ENCODE measurements at regions not wholly inside any gene's neighbourhood (a gene's known extent, or its start where the extent isn't known, plus 50 kb on each side); places are given as distances from the start of the nearest gene placed in this dataset.

GRCh38 chr4:31391976-31392375 lies 671.8 kb downstream of the PCDH7 start:
- Histone ChIP-seq H3K9me2 (ENCODE audit: insufficient read depth, low read length) (no peaks in the 10 kb centered on the region), H3K27ac (ENCODE audit: low read depth, low read length, poor library complexity, severe bottlenecking) (no peak overlapping the region), H3K4me1 (ENCODE audit: insufficient read depth, low read length, poor library complexity, severe bottlenecking) (no peaks in the 10 kb centered on the region), H4K20me1 (ENCODE audit: insufficient read depth, low read length) (no peaks in the 10 kb centered on the region), H2AFZ (ENCODE audit: low read length) (no peak overlapping the region), H3K4me2 (ENCODE audit: low read length) (no peak overlapping the region), H3K4me3 (ENCODE audit: low read depth, low read length, poor library complexity, severe bottlenecking) (no peak overlapping the region), H3K36me3 (ENCODE audit: insufficient read depth, low read length) (no peaks in the 10 kb centered on the region), H3K9me3 (ENCODE audit: low read length) (no peaks in the 10 kb centered on the region), H3K79me2 (ENCODE audit: insufficient read depth, low read depth, low read length) (no peaks in the 10 kb centered on the region)
- intact Hi-C loops (cut with micrococcal nuclease; ENCODE audit: unreplicated experiment), result no loop called here
- ChIA-PET CTCF (ENCODE audit: unreplicated experiment) (no interaction called here), POLR2A (no interaction called here)
- DNase-seq (ENCODE audit: low spot score), result no peak
- no peak for TF ChIP-seq CTCF (conservative IDR thresholded peaks at IDR 0.05; ENCODE audit: low read length)
- TF ChIP-seq EZH2phosphoT487 (IDR thresholded peaks at IDR 0.05; ENCODE audit: borderline replicate concordance, low read depth, low read length), result no peak
- BruUV-seq (replicated peaks), result no TSS peak

- Histone ChIP-seq H3K36me3 (ENCODE audit: insufficient read depth, low read length) (no peaks in the 10 kb centered on the region), H4K20me1 (ENCODE audit: insufficient read depth, low read length) (no peaks in the 10 kb centered on the region), H3K4me3 (ENCODE audit: low read depth, low read length, poor library complexity, severe bottlenecking) (no peak overlapping the region), H3K27ac (ENCODE audit: low read depth, low read length, poor library complexity, severe bottlenecking) (no peak overlapping the region), H3K9me3 (ENCODE audit: low read length) (no peaks in the 10 kb centered on the region), H3K9me2 (ENCODE audit: insufficient read depth, low read length) (no peaks in the 10 kb centered on the region), H3K4me2 (ENCODE audit: low read length) (no peak overlapping the region), H2AFZ (ENCODE audit: low read length) (no peak overlapping the region), H3K4me1 (ENCODE audit: insufficient read depth, low read length, poor library complexity, severe bottlenecking) (no peaks in the 10 kb centered on the region), H3K79me2 (ENCODE audit: insufficient read depth, low read depth, low read length) (no peaks in the 10 kb centered on the region)
- no peak for TF ChIP-seq EZH2phosphoT487 (IDR thresholded peaks at IDR 0.05; ENCODE audit: borderline replicate concordance, low read depth, low read length)
- no peak for TF ChIP-seq CTCF (conservative IDR thresholded peaks at IDR 0.05; ENCODE audit: low read length)
- intact Hi-C loops (cut with micrococcal nuclease; ENCODE audit: unreplicated experiment), result no loop called here
- POLR2A ChIA-PET, result no interaction called here
- no TSS peak for BruUV-seq (replicated peaks)
- CTCF ChIA-PET (ENCODE audit: unreplicated experiment), result no interaction called here
- no peak for DNase-seq (ENCODE audit: low spot score)
Observed at GRCh38 chr4:31392923-31393322, 672.8 kb downstream of the PCDH7 start.

- intact Hi-C loops (cut with micrococcal nuclease; ENCODE audit: unreplicated experiment), result no loop called here
- H3K4me1 ChIP-seq (ENCODE audit: insufficient read depth, low read length, poor library complexity, severe bottlenecking), result no peaks in the 10 kb centered on the region
- BruUV-seq (replicated peaks), result no TSS peak
- H3K79me2 ChIP-seq (ENCODE audit: insufficient read depth, low read depth, low read length), result no peaks in the 10 kb centered on the region
- no peaks in the 10 kb centered on the region; the same call in 1 of the 2 replicates for H3K9me3 ChIP-seq (ENCODE audit: low read length)
- POLR2A ChIA-PET, result interaction anchor here (0.7 kb wide), 1 partner anchor 1718 kb away, joined by 3 read pairs; no protein-coding TSS in a partner anchor
- no peaks in the 10 kb centered on the region for H3K9me2 ChIP-seq (ENCODE audit: insufficient read depth, low read length)
- no peak overlapping the region for H2AFZ ChIP-seq (ENCODE audit: low read length)
- TF ChIP-seq CTCF (conservative IDR thresholded peaks at IDR 0.05; ENCODE audit: low read length) (no peak), EZH2phosphoT487 (IDR thresholded peaks at IDR 0.05; ENCODE audit: borderline replicate concordance, low read depth, low read length) (no peak)
- DNase-seq (ENCODE audit: low spot score), result no peak
- no peak overlapping the region for H3K4me2 ChIP-seq (ENCODE audit: low read length)
- H4K20me1 ChIP-seq (ENCODE audit: insufficient read depth, low read length), result no peaks in the 10 kb centered on the region
- H3K36me3 ChIP-seq (ENCODE audit: insufficient read depth, low read length), result no peaks in the 10 kb centered on the region
- CTCF ChIA-PET (ENCODE audit: unreplicated experiment), result interaction anchor here (0.7 kb wide), 1 partner anchor 576 kb away, joined by 3 read pairs; no protein-coding TSS in a partner anchor
- H3K27ac ChIP-seq (ENCODE audit: low read depth, low read length, poor library complexity, severe bottlenecking), result no peak overlapping the region
- no peak overlapping the region for H3K4me3 ChIP-seq (ENCODE audit: low read depth, low read length, poor library complexity, severe bottlenecking)
Observed at GRCh38 chr4:31408121-31408520, 688.0 kb downstream of the PCDH7 start.
